IMR-90 (cell line): ENCODE measurements at regions not wholly inside any gene's neighbourhood (a gene's known extent, or its start where the extent isn't known, plus 50 kb on each side); places are given as distances from the start of the nearest gene placed in this dataset.

Source experiments
- ATAC-seq: fragments of 200-7000 bp; cut with Tn5 transposase; 2 replicates; pipeline ENCODE4 v1.9.1; 2020; ENCODE audit warnings: low read depth, mild to moderate bottlenecking, moderate library complexity
- BruUV-seq: library from RNA; stranded (reverse); fragments of 400-500 nt; replicated peaks from 2 replicates; lab custom pipeline; 2021; lab: Mats Ljungman, UMichigan
- CTCF ChIA-PET: fragments of 300-600 bp; formaldehyde crosslinking; extraction: SDS; loops from one replicate; lab custom pipeline; 2021; ENCODE audit warnings: antibody characterized with exemption; lab: Yijun Ruan, JAX
- POLR2A ChIA-PET: fragments of 300-600 bp; sonication (Branson Sonifier 250); formaldehyde crosslinking; loops from one replicate; lab custom pipeline; 2022; ENCODE audit warnings: antibody characterized with exemption; ENCODE audit not compliant: unreplicated experiment; lab: Charles Lee
- DNase-seq: peaks from one replicate; pipeline ENCODE4 v3.0.0; 2013
- H2AFZ ChIP-seq: replicated peaks from 2 replicates; pipeline ENCODE3; 2013; ENCODE audit warnings: low read length, mild to moderate bottlenecking; ENCODE audit not compliant: poor library complexity
- H2AK5ac ChIP-seq: 2 replicates; pipeline ENCODE4 v1.6.1; 2013; ENCODE audit warnings: low read depth, low read length, inconsistent platforms
- H2AK9ac ChIP-seq: replicated peaks from 2 replicates; pipeline ENCODE3; 2013; ENCODE audit warnings: mild to moderate bottlenecking, low read depth, low read length, moderate library complexity; ENCODE audit not compliant: poor library complexity
- H2BK120ac ChIP-seq: 2 replicates; pipeline ENCODE4 v1.6.1; 2013; ENCODE audit warnings: low read depth, low read length, inconsistent platforms
- H2BK15ac ChIP-seq: 3 replicates; pipeline ENCODE4 v1.6.1; 2013; ENCODE audit warnings: low read depth, low read length, inconsistent platforms
- H2BK20ac ChIP-seq: 2 replicates; pipeline ENCODE4 v1.6.1; 2013; ENCODE audit warnings: low read depth, mild to moderate bottlenecking, inconsistent platforms, low read length, moderate library complexity
- H2BK5ac ChIP-seq: 2 replicates; pipeline ENCODE4 v1.6.1; 2013; ENCODE audit warnings: mild to moderate bottlenecking, low read depth, low read length, inconsistent platforms; ENCODE audit not compliant: poor library complexity, severe bottlenecking
- H3K14ac ChIP-seq: replicated peaks from 2 replicates; pipeline ENCODE4 v1.6.1; 2013; ENCODE audit warnings: low read depth, low read length, inconsistent platforms
- H3K18ac ChIP-seq: 2 replicates; pipeline ENCODE4 v1.6.1; 2013; ENCODE audit warnings: low read depth, low read length, control low read depth
- H3K23ac ChIP-seq: 2 replicates; pipeline ENCODE4 v1.6.1; 2013; ENCODE audit warnings: low read depth, low read length, inconsistent platforms
- H3K27ac ChIP-seq: 2 replicates; pipeline ENCODE4 v1.5.1; 2013; ENCODE audit warnings: mild to moderate bottlenecking, control low read depth, low read length; ENCODE audit not compliant: insufficient read depth
- H3K27me3 ChIP-seq: 2 replicates; pipeline ENCODE4 v1.6.1; 2013; ENCODE audit warnings: low read length; ENCODE audit not compliant: control insufficient read depth, insufficient read depth
- H3K36me3 ChIP-seq: 2 replicates; pipeline ENCODE4 v1.6.1; 2013; ENCODE audit warnings: low read length, mixed read lengths; ENCODE audit not compliant: control insufficient read depth, insufficient read depth
- H3K4ac ChIP-seq: 2 replicates; pipeline ENCODE4 v1.6.1; 2013; ENCODE audit warnings: low read depth, low read length, inconsistent platforms
- H3K4me1 ChIP-seq: 2 replicates; pipeline ENCODE4 v1.6.1; 2013; ENCODE audit warnings: low read length, mixed read lengths; ENCODE audit not compliant: control insufficient read depth, insufficient read depth
- H3K4me2 ChIP-seq: 2 replicates; pipeline ENCODE4 v1.6.1; 2013; ENCODE audit warnings: low read depth, mild to moderate bottlenecking, control low read depth, low read length, moderate library complexity
- H3K4me3 ChIP-seq: 2 replicates; pipeline ENCODE4 v1.5.1; 2013; ENCODE audit warnings: low read depth, mild to moderate bottlenecking, control low read depth, low read length, moderate library complexity; ENCODE audit not compliant: insufficient read depth
- H3K56ac ChIP-seq: 2 replicates; pipeline ENCODE4 v1.6.1; 2013; ENCODE audit warnings: low read length, inconsistent platforms; ENCODE audit not compliant: insufficient read depth; ENCODE audit errors: extremely low read depth
- H3K79me1 ChIP-seq, 2 experiments: 2 replicates each; pipeline ENCODE4 v1.6.1; 2013; ENCODE audit warnings: low read length in 2 of 2, inconsistent platforms in 1 of 2, low read depth in 1 of 2
- H3K9ac ChIP-seq: 2 replicates; pipeline ENCODE4 v1.6.1; 2013; ENCODE audit warnings: low read depth, low read length, control low read depth
- H3K9me1 ChIP-seq: 2 replicates; pipeline ENCODE4 v1.6.1; 2013; ENCODE audit warnings: low read length, inconsistent platforms; ENCODE audit not compliant: insufficient read depth
- H3K9me3 ChIP-seq: 2 replicates; pipeline ENCODE4 v1.6.1; 2013; ENCODE audit warnings: low read length; ENCODE audit not compliant: control insufficient read depth, insufficient read depth
- H4K20me1 ChIP-seq: 2 replicates; pipeline ENCODE4 v1.6.1; 2013; ENCODE audit warnings: low read length, inconsistent platforms; ENCODE audit not compliant: insufficient read depth
- H4K5ac ChIP-seq: 2 replicates; pipeline ENCODE4 v1.6.1; 2013; ENCODE audit warnings: mild to moderate bottlenecking, low read depth, low read length, control low read depth
- H4K8ac ChIP-seq, 2 experiments: 2 replicates each; pipeline ENCODE4 v1.6.1; 2013; ENCODE audit warnings: low read depth in 2 of 2, low read length in 2 of 2, control low read depth in 1 of 2, inconsistent platforms in 1 of 2
- H4K91ac ChIP-seq: 2 replicates; pipeline ENCODE4 v1.6.1; 2013; ENCODE audit warnings: low read depth, low read length, inconsistent platforms; ENCODE audit not compliant: insufficient read depth
- BHLHE40 ChIP-seq: fragments of 150-350 bp; IDR thresholded peaks from 2 replicates; pipeline ENCODE4 v1.6.1; 2016; ENCODE audit warnings: mild to moderate bottlenecking, low read depth, low read length
- CEBPB ChIP-seq: IDR thresholded peaks from 2 replicates; pipeline ENCODE4 v1.6.1; 2012; ENCODE audit warnings: low read depth, low read length, improper control_type of control experiment
- CHD1 ChIP-seq: IDR thresholded peaks from 2 replicates; pipeline ENCODE4 v1.6.1; 2012; ENCODE audit warnings: low read depth, low read length, improper control_type of control experiment
- CTCF ChIP-seq: conservative IDR thresholded peaks from 2 replicates; pipeline ENCODE4 v1.5.1; 2012; ENCODE audit warnings: mild to moderate bottlenecking, low read depth, low read length, improper control_type of control experiment
- FOS ChIP-seq: fragments of 150-350 bp; IDR thresholded peaks from 2 replicates; pipeline ENCODE4 v1.6.1; 2016; ENCODE audit warnings: low read depth, low read length
- MAFK ChIP-seq: IDR thresholded peaks from 2 replicates; pipeline ENCODE4 v1.6.1; 2012; ENCODE audit warnings: low read depth, low read length, improper control_type of control experiment
- MAZ ChIP-seq: IDR thresholded peaks from 2 replicates; pipeline ENCODE4 v1.6.1; 2012; ENCODE audit warnings: low read depth, mild to moderate bottlenecking, low read length, improper control_type of control experiment, moderate library complexity, borderline replicate concordance
- MXI1 ChIP-seq: IDR thresholded peaks from 2 replicates; pipeline ENCODE4 v1.6.1; 2012; ENCODE audit warnings: low read depth, mild to moderate bottlenecking, low read length, moderate library complexity, borderline replicate concordance
- NFE2L2 ChIP-seq: fragments of 150-350 bp; IDR thresholded peaks from 2 replicates; pipeline ENCODE4 v1.6.1; 2016; ENCODE audit warnings: low read depth, mild to moderate bottlenecking, low read length
- POLR2A ChIP-seq: IDR thresholded peaks from 2 replicates; pipeline ENCODE4 v1.6.1; 2012; ENCODE audit warnings: mild to moderate bottlenecking, low read depth, low read length
- RAD21 ChIP-seq: IDR thresholded peaks from 2 replicates; pipeline ENCODE4 v1.6.1; 2012; ENCODE audit warnings: low read length, improper control_type of control experiment
- RCOR1 ChIP-seq: IDR thresholded peaks from 2 replicates; pipeline ENCODE4 v1.6.1; 2012; ENCODE audit warnings: mild to moderate bottlenecking, low read length, improper control_type of control experiment; ENCODE audit not compliant: insufficient replicate concordance
- RFX5 ChIP-seq: IDR thresholded peaks from 2 replicates; pipeline ENCODE4 v1.8.0; 2012; ENCODE audit warnings: low read depth, mild to moderate bottlenecking, low read length, moderate library complexity
- SMC3 ChIP-seq: fragments of 150-350 bp; IDR thresholded peaks from 2 replicates; pipeline ENCODE4 v1.6.1; 2016; ENCODE audit warnings: low read depth, mild to moderate bottlenecking, antibody characterized with exemption, low read length, moderate library complexity
- WGBS, 2 experiments: methylation state at CpG; one replicate each; pipeline versions ENCODE4 v1.1.5 to v1.1.7; 2013; ENCODE audit warnings: missing lambda C conversion rate in 2 of 2; ENCODE audit not compliant: insufficient read length in 1 of 2; ENCODE audit errors: extremely low coverage in 2 of 2; 5-methylcytosine and 5-hydroxymethylcytosine counted together
- dilution Hi-C: fragments of 300-500 bp; cut with HindIII; formaldehyde crosslinking; loops from one replicate; pipeline ENCODE4 v1.14.3; 2018; ENCODE audit warnings: low sequenced_read_pairs; ENCODE audit not compliant: unreplicated experiment
- in situ Hi-C: fragments of 300-500 bp; cut with MboI; formaldehyde crosslinking; loops from 3 replicates; pipeline ENCODE4 v1.14.3; 2019; ENCODE audit warnings: low sequenced_read_pairs, inconsistent platforms, mixed read lengths
- intact Hi-C: fragments of 100-400 bp; cut with micrococcal nuclease; formaldehyde crosslinking; loops from 2 replicates; pipeline ENCODE4 v1.10.0; 2022
- TF ChIP-seq, protein P1 (sequence below): fragments of 150-350 bp; IDR thresholded peaks from 2 replicates; pipeline ENCODE4 v1.6.1; 2016; ENCODE audit warnings: low read depth, mild to moderate bottlenecking, low read length, moderate library complexity, borderline replicate concordance
- TF ChIP-seq, protein P2 (sequence below): fragments of 150-350 bp; IDR thresholded peaks from 2 replicates; pipeline ENCODE4 v1.6.1; 2017; ENCODE audit warnings: mild to moderate bottlenecking, antibody characterized with exemption, low read length, low read depth

DNA sequence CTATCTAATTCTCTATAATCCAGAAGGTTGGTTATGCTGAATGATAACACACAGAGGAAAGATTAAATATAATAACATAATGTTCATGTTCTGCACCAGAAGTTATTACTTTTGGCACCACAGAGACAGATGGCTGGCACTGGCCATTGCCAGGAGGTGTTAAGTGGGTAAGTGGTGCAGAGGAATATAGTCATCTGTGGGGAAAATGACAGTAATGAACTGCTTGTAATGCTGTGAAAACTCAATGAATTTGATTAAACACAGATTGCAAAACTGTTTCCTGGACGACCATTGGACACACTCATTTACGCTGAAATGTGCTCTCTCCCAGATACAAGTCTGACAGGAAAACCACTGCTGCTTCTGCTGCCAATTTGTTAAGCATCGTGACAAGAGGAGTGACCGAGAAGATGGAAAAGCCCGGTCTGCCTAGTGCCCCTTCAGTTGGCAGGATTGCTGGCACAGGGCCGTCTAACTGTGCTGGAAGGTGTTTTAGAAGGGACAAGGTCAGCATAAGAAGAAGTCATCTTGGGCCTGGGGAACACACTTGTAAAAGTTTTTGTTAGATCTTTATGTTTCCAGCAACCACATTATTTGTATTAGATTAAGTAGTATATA, 567.4 kb downstream of the CBLN4 start:
- intact Hi-C loops = no loop called here
- H3K79me1 ChIP-seq = no peaks in the 10 kb centered on the region
- no peak overlapping the region for H2BK15ac ChIP-seq
- H4K91ac ChIP-seq = no peak overlapping the region
- dilution Hi-C loops = no loop called here
- no peak overlapping the region for H3K18ac ChIP-seq
- no peak overlapping the region for H3K14ac ChIP-seq
- H3K4me1 ChIP-seq = no peaks in the 10 kb centered on the region
- no peak overlapping the region for H3K56ac ChIP-seq
- no peak overlapping the region for H2BK20ac ChIP-seq
- H3K4me3 ChIP-seq = no peak overlapping the region
- ATAC-seq (no peak), DNase-seq (no peak)
- H4K5ac ChIP-seq = no peak overlapping the region
- no peak overlapping the region for H2AFZ ChIP-seq
- no peak overlapping the region for H3K23ac ChIP-seq
- H3K4ac ChIP-seq = no peak overlapping the region
- H3K4me2 ChIP-seq = no peak overlapping the region
- H3K27me3 ChIP-seq = no peaks in the 10 kb centered on the region
- H3K9ac ChIP-seq = no peak overlapping the region
- no peaks in the 10 kb centered on the region for H3K36me3 ChIP-seq
- no peak overlapping the region for H3K27ac ChIP-seq
- H2BK120ac ChIP-seq = no peak overlapping the region
- WGBS, 2 experiments = 10% methylated on average over 4 of the region's 6 CpGs; no CpG with 5 or more reads in 1 of the 2 experiments
- H3K9me3 ChIP-seq = peaks cover 11% of the 10 kb centered on the region
- no peak overlapping the region for H2AK5ac ChIP-seq
- no peak overlapping the region for H4K8ac ChIP-seq
- in situ Hi-C loops = no loop called here
- H4K20me1 ChIP-seq = no peaks in the 10 kb centered on the region
- ChIA-PET POLR2A (no interaction called here), CTCF (no interaction called here)
- no peak overlapping the region for H2BK5ac ChIP-seq
- no peak for TF ChIP-seq MXI1
- no peak for TF ChIP-seq MAZ
- TF ChIP-seq POLR2A = no peak
- TF ChIP-seq CEBPB = no peak
- TF ChIP-seq, protein P1, sequence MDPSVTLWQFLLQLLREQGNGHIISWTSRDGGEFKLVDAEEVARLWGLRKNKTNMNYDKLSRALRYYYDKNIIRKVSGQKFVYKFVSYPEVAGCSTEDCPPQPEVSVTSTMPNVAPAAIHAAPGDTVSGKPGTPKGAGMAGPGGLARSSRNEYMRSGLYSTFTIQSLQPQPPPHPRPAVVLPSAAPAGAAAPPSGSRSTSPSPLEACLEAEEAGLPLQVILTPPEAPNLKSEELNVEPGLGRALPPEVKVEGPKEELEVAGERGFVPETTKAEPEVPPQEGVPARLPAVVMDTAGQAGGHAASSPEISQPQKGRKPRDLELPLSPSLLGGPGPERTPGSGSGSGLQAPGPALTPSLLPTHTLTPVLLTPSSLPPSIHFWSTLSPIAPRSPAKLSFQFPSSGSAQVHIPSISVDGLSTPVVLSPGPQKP = no peak
- no peak for TF ChIP-seq BHLHE40
- TF ChIP-seq RCOR1 = no peak
- TF ChIP-seq, protein P2, sequence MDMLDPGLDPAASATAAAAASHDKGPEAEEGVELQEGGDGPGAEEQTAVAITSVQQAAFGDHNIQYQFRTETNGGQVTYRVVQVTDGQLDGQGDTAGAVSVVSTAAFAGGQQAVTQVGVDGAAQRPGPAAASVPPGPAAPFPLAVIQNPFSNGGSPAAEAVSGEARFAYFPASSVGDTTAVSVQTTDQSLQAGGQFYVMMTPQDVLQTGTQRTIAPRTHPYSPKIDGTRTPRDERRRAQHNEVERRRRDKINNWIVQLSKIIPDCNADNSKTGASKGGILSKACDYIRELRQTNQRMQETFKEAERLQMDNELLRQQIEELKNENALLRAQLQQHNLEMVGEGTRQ = no peak
- TF ChIP-seq CTCF = no peak
- no peak for TF ChIP-seq NFE2L2
- no peak for TF ChIP-seq MAFK
- no peak for TF ChIP-seq RAD21
- TF ChIP-seq RFX5 = no peak
- no peak for TF ChIP-seq FOS
- TF ChIP-seq SMC3 = no peak
- no peak for TF ChIP-seq CHD1
- BruUV-seq = no TSS peak
- no peak overlapping the region for H2AK9ac ChIP-seq
- no peaks in the 10 kb centered on the region for H3K9me1 ChIP-seq
